ENCODE measurements at regions not wholly inside any gene's neighbourhood (a gene's known extent, or its start where the extent isn't known, plus 50 kb on each side); places are given as distances from the start of the nearest gene placed in this dataset.
"Not testable (repeated sequence)": the region's sequence is repeated elsewhere in the genome, so short reads cannot be mapped to it uniquely, and the experiment has no call there.

- H3K4me3 ChIP-seq (IDR thresholded peaks at IDR 0.05; ENCODE audit: insufficient read depth, low read depth, low read length), result no peak overlapping the region
- no peak overlapping the region for H3K4me2 ChIP-seq
- H3K27ac ChIP-seq, result no peak overlapping the region
- peaks cover 76% of the 10 kb centered on the region for H3K4me1 ChIP-seq (ENCODE audit: low read depth, poor library complexity, severe bottlenecking)
- H3K36me3 ChIP-seq (ENCODE audit: insufficient read depth), result no peaks in the 10 kb centered on the region
- H3K27me3 ChIP-seq (ENCODE audit: insufficient read depth, low read depth), result no peaks in the 10 kb centered on the region
- no peaks in the 10 kb centered on the region for H4K20me1 ChIP-seq (ENCODE audit: insufficient read depth)
- no peak for TF ChIP-seq CTCF (conservative IDR thresholded peaks at IDR 0.05; ENCODE audit: low read depth, low read length)
- no peak overlapping the region for H2AFZ ChIP-seq (ENCODE audit: low read depth)
- no peaks in the 10 kb centered on the region for H3K79me2 ChIP-seq (ENCODE audit: insufficient read depth, low read depth)
- no peak overlapping the region for H3K9ac ChIP-seq
Measured at GRCh38 chr12:89228491-89228890, 123.8 kb downstream of the DUSP6 start.

- Histone ChIP-seq H3K4me2 (no peak overlapping the region), H4K20me1 (ENCODE audit: insufficient read depth) (no peaks in the 10 kb centered on the region), H3K27ac (no peak overlapping the region), H2AFZ (ENCODE audit: low read depth) (no peak overlapping the region), H3K4me3 (IDR thresholded peaks at IDR 0.05; ENCODE audit: insufficient read depth, low read depth, low read length) (no peak overlapping the region), H3K27me3 (ENCODE audit: insufficient read depth, low read depth) (no peaks in the 10 kb centered on the region), H3K36me3 (ENCODE audit: insufficient read depth) (no peaks in the 10 kb centered on the region), H3K9ac (no peak overlapping the region), H3K79me2 (ENCODE audit: insufficient read depth, low read depth) (no peaks in the 10 kb centered on the region), H3K4me1 (ENCODE audit: low read depth, poor library complexity, severe bottlenecking) (peaks cover 83% of the 10 kb centered on the region)
- no peak for TF ChIP-seq CTCF (conservative IDR thresholded peaks at IDR 0.05; ENCODE audit: low read depth, low read length)
Measured at GRCh38 chr12:89227774-89228173, 124.5 kb downstream of the DUSP6 start.

- Histone ChIP-seq H2AFZ (ENCODE audit: low read depth) (peak overlapping the region; percentile 34; the same call in 1 of the 2 replicates), H3K4me1 (ENCODE audit: low read depth, poor library complexity, severe bottlenecking) (peaks cover 82% of the 10 kb centered on the region), H3K79me2 (ENCODE audit: insufficient read depth, low read depth) (no peaks in the 10 kb centered on the region), H3K27me3 (ENCODE audit: insufficient read depth, low read depth) (no peaks in the 10 kb centered on the region), H3K36me3 (ENCODE audit: insufficient read depth) (no peaks in the 10 kb centered on the region), H3K9ac (no peak overlapping the region), H3K4me3 (IDR thresholded peaks at IDR 0.05; ENCODE audit: insufficient read depth, low read depth, low read length) (no peak overlapping the region), H4K20me1 (ENCODE audit: insufficient read depth) (no peaks in the 10 kb centered on the region), H3K27ac (peak overlapping the region; percentile 25; the same call in 1 of the 2 replicates), H3K4me2 (peak overlapping the region; percentile 55)
- TF ChIP-seq CTCF (conservative IDR thresholded peaks at IDR 0.05; ENCODE audit: low read depth, low read length), result no peak
Measured at GRCh38 chr12:89225808-89226411, 126.4 kb downstream of the DUSP6 start.

- no peaks in the 10 kb centered on the region for H3K79me2 ChIP-seq (ENCODE audit: insufficient read depth, low read depth)
- H3K9ac ChIP-seq, result no peak overlapping the region
- H3K4me2 ChIP-seq, result peak overlapping the region; percentile 55; the same call in 1 of the 2 replicates
- no peaks in the 10 kb centered on the region for H4K20me1 ChIP-seq (ENCODE audit: insufficient read depth)
- no peak overlapping the region for H2AFZ ChIP-seq (ENCODE audit: low read depth)
- H3K36me3 ChIP-seq (ENCODE audit: insufficient read depth), result no peaks in the 10 kb centered on the region
- H3K4me1 ChIP-seq (ENCODE audit: low read depth, poor library complexity, severe bottlenecking), result peaks cover 77% of the 10 kb centered on the region
- no peak for TF ChIP-seq CTCF (conservative IDR thresholded peaks at IDR 0.05; ENCODE audit: low read depth, low read length)
- H3K4me3 ChIP-seq (IDR thresholded peaks at IDR 0.05; ENCODE audit: insufficient read depth, low read depth, low read length), result no peak overlapping the region
- H3K27ac ChIP-seq, result peak overlapping the region; percentile 25; the same call in 1 of the 2 replicates
- H3K27me3 ChIP-seq (ENCODE audit: insufficient read depth, low read depth), result no peaks in the 10 kb centered on the region
Measured at GRCh38 chr12:89225401-89225800, 126.9 kb downstream of the DUSP6 start.

- H3K27me3 ChIP-seq (ENCODE audit: insufficient read depth, low read depth), result not testable (repeated sequence)
Measured at GRCh38 chr12:89222580-89222979, 129.7 kb downstream of the DUSP6 start.

More at GRCh38 chr12:89222580-89222979, 129.7 kb downstream of the DUSP6 start:
- H3K4me1 ChIP-seq (ENCODE audit: low read depth, poor library complexity, severe bottlenecking), result peaks cover 64% of the 10 kb centered on the region
- H2AFZ ChIP-seq (ENCODE audit: low read depth), result peak overlapping the region; percentile 62
- H3K4me3 ChIP-seq (IDR thresholded peaks at IDR 0.05; ENCODE audit: insufficient read depth, low read depth, low read length); H4K20me1 ChIP-seq (ENCODE audit: insufficient read depth); H3K79me2 ChIP-seq (ENCODE audit: insufficient read depth, low read depth); H3K36me3 ChIP-seq (ENCODE audit: insufficient read depth): not testable (repeated sequence)
- peak overlapping the region; percentile 53; the same call in 1 of the 2 replicates for H3K9ac ChIP-seq
- peak overlapping the region; percentile 95 for H3K27ac ChIP-seq
- H3K4me2 ChIP-seq, result peak overlapping the region; percentile 82
